ENCODE measurements at regions not wholly inside any gene's neighbourhood (a gene's known extent, or its start where the extent isn't known, plus 50 kb on each side); places are given as distances from the start of the nearest gene placed in this dataset.

- TF ChIP-seq CTCF (IDR thresholded peaks at IDR 0.05): no peak
- TF ChIP-seq POLR2A (IDR thresholded peaks at IDR 0.05): no peak
These were observed 56.0 kb upstream of the SEPTIN5 start for GRCh38 chr22:19658057-19658966.
